SU-DHL-6 (cell line): ENCODE measurements at regions not wholly inside any gene's neighbourhood (a gene's known extent, or its start where the extent isn't known, plus 50 kb on each side); places are given as distances from the start of the nearest gene placed in this dataset.

Experiments used
- H2AFZ ChIP-seq: fragments of 200-600 bp; sonication (generic); 2 replicates; pipeline ENCODE4 v1.6.1; 2014; ENCODE audit warnings: low read depth, mild to moderate bottlenecking, moderate library complexity, mixed read lengths, antibody characterized with exemption, low read length; ENCODE audit not compliant: severe bottlenecking
- H3F3A ChIP-seq: fragments of 200-600 bp; shearing (Covaris generic); 2 replicates; pipeline ENCODE4 v1.6.0; 2016; ENCODE audit warnings: antibody characterized with exemption, mild to moderate bottlenecking; ENCODE audit not compliant: insufficient read depth
- H3K27ac ChIP-seq: fragments of 200-600 bp; sonication (generic); 2 replicates; pipeline ENCODE4 v1.5.1; 2016; ENCODE audit warnings: low read depth, mild to moderate bottlenecking, low read length, moderate library complexity, mixed read lengths
- H3K27me3 ChIP-seq: fragments of 200-600 bp; sonication (generic), shearing (Covaris generic); 2 replicates; pipeline ENCODE4 v1.6.0; 2014; ENCODE audit warnings: mild to moderate bottlenecking, low read length
- H3K36me3 ChIP-seq: fragments of 200-600 bp; sonication (generic); 2 replicates; pipeline ENCODE4 v1.6.1; 2014; ENCODE audit warnings: mild to moderate bottlenecking, low read length, mixed read lengths
- H3K4me2 ChIP-seq: fragments of 300-600, 200-600 bp; shearing (Covaris generic), sonication (generic); 2 replicates; pipeline ENCODE4 v1.6.0; 2014; ENCODE audit warnings: low read length, low read depth, mild to moderate bottlenecking; ENCODE audit not compliant: poor library complexity, severe bottlenecking
- H3K4me3 ChIP-seq: fragments of 200-600 bp; sonication (generic); 2 replicates; pipeline ENCODE4 v1.5.1; 2014; ENCODE audit warnings: antibody characterized with exemption, low read length, mild to moderate bottlenecking, mixed read lengths; ENCODE audit not compliant: insufficient read depth, poor library complexity, severe bottlenecking
- H3K79me2 ChIP-seq: fragments of 200-600 bp; sonication (generic); 2 replicates; pipeline ENCODE4 v1.6.1; 2014; ENCODE audit warnings: mild to moderate bottlenecking, low read length, moderate library complexity; ENCODE audit not compliant: insufficient read depth
- H3K9ac ChIP-seq: fragments of 200-600 bp; sonication (generic); 2 replicates; pipeline ENCODE4 v1.7.0; 2014; ENCODE audit warnings: mild to moderate bottlenecking, low read length
- H3K9me2 ChIP-seq: fragments of 200-600 bp; sonication (generic); replicated peaks from 2 replicates; pipeline ENCODE4 v1.6.1; 2014; ENCODE audit warnings: low read length; ENCODE audit not compliant: insufficient read depth
- H3K9me3 ChIP-seq: fragments of 200-600 bp; sonication (generic); 2 replicates; pipeline ENCODE4 v1.6.1; 2014; ENCODE audit warnings: low read length, mixed read lengths; ENCODE audit not compliant: insufficient read depth
- H4K20me1 ChIP-seq: fragments of 200-600 bp; sonication (generic); 2 replicates; pipeline ENCODE4 v1.6.1; 2014; ENCODE audit warnings: low read depth, mild to moderate bottlenecking, antibody characterized with exemption, low read length, moderate library complexity, mixed read lengths
- EZH2phosphoT487 ChIP-seq: fragments of 200-600 bp; sonication (generic), shearing (Covaris generic); conservative IDR thresholded peaks from 2 replicates; pipeline ENCODE4 v1.6.1; 2018; ENCODE audit warnings: mild to moderate bottlenecking, antibody characterized with exemption, low read length, moderate library complexity, mixed read lengths
- TF ChIP-seq, protein P1 (sequence below): fragments of 200-600 bp; sonication (generic); IDR thresholded peaks from one replicate; pipeline ENCODE4 v1.5.1; 2017; ENCODE audit warnings: antibody characterized with exemption, mild to moderate bottlenecking, low read length, moderate library complexity; ENCODE audit not compliant: insufficient read depth, poor library complexity, severe bottlenecking

DNA sequence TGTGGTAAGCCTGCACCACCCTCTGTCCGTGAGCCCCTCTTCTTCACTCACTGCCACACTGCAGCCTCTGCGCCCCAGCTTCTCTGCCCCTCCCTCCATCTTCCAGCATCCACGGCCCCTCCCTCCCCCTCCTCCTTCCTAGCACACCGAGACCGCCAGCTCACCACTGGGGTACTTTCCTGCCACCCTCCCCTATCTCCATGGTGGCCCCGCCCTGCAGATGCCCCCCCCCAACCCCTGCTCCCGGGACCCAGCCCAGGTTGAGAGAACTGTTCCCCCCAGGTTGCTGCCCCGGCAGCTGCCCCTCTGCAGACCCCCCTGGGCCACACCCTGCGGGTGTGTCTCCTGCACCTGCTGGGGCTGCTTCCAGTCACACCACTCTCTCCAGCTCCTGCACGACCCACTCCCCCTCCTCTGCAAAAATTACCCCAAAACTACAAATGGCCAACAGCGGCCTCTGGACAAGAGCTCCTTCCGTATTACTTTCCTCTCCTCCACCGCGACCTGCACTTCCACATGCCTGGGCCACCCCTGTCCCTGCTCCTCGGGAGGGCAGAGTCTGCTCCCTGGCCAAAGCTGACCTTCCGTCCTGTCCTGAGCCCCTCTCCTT is 209.2 kb upstream of the PPP2R2D start:
- Histone ChIP-seq H3K27me3 (no peaks in the 10 kb centered on the region), H4K20me1 (no peaks in the 10 kb centered on the region), H3K36me3 (no peaks in the 10 kb centered on the region), H3K4me2 (no peak overlapping the region), H3K9ac (no peak overlapping the region), H2AFZ (no peak overlapping the region), H3F3A (no peaks in the 10 kb centered on the region), H3K9me2 (no peaks in the 10 kb centered on the region), H3K27ac (no peak overlapping the region), H3K9me3 (no peaks in the 10 kb centered on the region), H3K79me2 (no peaks in the 10 kb centered on the region), H3K4me3 (no peak overlapping the region)
- TF ChIP-seq EZH2phosphoT487, result no peak
- TF ChIP-seq, protein P1, sequence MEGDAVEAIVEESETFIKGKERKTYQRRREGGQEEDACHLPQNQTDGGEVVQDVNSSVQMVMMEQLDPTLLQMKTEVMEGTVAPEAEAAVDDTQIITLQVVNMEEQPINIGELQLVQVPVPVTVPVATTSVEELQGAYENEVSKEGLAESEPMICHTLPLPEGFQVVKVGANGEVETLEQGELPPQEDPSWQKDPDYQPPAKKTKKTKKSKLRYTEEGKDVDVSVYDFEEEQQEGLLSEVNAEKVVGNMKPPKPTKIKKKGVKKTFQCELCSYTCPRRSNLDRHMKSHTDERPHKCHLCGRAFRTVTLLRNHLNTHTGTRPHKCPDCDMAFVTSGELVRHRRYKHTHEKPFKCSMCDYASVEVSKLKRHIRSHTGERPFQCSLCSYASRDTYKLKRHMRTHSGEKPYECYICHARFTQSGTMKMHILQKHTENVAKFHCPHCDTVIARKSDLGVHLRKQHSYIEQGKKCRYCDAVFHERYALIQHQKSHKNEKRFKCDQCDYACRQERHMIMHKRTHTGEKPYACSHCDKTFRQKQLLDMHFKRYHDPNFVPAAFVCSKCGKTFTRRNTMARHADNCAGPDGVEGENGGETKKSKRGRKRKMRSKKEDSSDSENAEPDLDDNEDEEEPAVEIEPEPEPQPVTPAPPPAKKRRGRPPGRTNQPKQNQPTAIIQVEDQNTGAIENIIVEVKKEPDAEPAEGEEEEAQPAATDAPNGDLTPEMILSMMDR, result no peak

DNA sequence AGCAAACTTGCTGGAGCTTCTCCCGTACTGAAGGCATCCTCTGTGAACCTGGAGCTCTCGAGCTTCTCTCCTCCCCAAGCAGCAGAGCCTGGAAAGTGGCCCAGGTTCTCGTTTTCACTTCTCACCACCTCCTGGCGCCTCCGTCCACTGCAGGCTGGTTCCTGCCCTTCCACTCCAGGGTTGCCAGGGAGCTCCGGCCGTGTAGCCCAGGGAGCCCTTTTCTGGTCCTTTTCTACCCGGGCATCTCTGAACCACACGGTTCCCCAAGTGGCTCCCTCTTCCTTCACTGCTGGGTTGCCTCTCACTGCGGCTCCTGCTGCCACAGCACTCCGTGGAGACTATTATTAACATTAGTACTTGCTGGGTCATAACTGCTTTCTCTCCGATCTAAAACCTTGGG is 208.6 kb upstream of the PPP2R2D start:
- Histone ChIP-seq H3K27ac (no peak overlapping the region), H3K79me2 (no peaks in the 10 kb centered on the region), H3K27me3 (no peaks in the 10 kb centered on the region), H4K20me1 (no peaks in the 10 kb centered on the region), H3F3A (no peaks in the 10 kb centered on the region), H3K4me2 (no peak overlapping the region), H3K4me3 (no peak overlapping the region), H2AFZ (no peak overlapping the region), H3K9me2 (no peaks in the 10 kb centered on the region), H3K36me3 (no peaks in the 10 kb centered on the region), H3K9me3 (no peaks in the 10 kb centered on the region), H3K9ac (no peak overlapping the region)
- TF ChIP-seq, protein P1, result no peak
- no peak for TF ChIP-seq EZH2phosphoT487

DNA sequence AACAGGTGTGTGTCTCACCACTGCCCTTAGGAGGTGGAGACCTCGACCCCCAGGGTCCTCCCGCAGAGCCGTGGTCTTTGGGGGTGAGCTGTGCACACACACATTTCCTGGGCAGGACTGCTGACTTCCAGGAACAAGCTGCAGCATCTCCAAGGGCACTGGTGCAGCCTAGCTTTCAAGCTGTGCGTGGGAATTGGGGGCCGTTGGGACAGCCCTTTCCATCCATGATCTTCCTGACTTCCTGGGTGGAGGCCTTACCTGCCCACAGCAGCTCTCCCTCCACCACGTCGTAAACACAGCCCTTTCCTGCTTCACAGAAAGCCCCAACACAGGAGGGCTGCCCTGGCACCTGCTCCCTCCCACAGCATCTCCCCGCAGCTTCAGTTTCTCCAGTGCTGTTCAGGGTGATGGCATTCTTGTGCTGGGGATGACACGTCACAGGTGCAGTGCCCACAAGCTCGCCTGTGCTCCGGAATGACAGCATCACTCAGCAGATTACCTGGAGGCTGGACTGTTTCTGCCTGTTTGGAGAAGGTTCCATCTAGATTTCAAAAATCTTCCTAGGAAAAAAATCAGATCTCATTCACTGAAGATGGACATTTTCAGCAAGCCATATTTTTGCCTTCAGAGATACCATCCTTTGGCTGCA is 208.0 kb upstream of the PPP2R2D start:
- Histone ChIP-seq H3K4me2 (no peak overlapping the region), H3K36me3 (no peaks in the 10 kb centered on the region), H3K9ac (no peak overlapping the region), H2AFZ (no peak overlapping the region), H3K27ac (no peak overlapping the region), H3K27me3 (no peaks in the 10 kb centered on the region), H4K20me1 (no peaks in the 10 kb centered on the region), H3K79me2 (no peaks in the 10 kb centered on the region), H3K9me3 (no peaks in the 10 kb centered on the region), H3K4me3 (no peak overlapping the region), H3F3A (no peaks in the 10 kb centered on the region), H3K9me2 (no peaks in the 10 kb centered on the region)
- no peak for TF ChIP-seq EZH2phosphoT487
- TF ChIP-seq, protein P1, result no peak
